ENCODE measurements at regions not wholly inside any gene's neighbourhood (a gene's known extent, or its start where the extent isn't known, plus 50 kb on each side); places are given as distances from the start of the nearest gene placed in this dataset.

- Histone ChIP-seq H3K9me2 (ENCODE audit: insufficient read depth) (no peaks in the 10 kb centered on the region), H3K27ac (no peak overlapping the region), H3F3A (ENCODE audit: insufficient read depth, low read depth) (no peaks in the 10 kb centered on the region), H3K4me1 (replicated peaks; ENCODE audit: insufficient read depth) (no peaks in the 10 kb centered on the region), H3K79me2 (ENCODE audit: low read depth) (no peaks in the 10 kb centered on the region), H2AFZ (no peak overlapping the region), H3K4me2 (no peak overlapping the region), H4K20me1 (ENCODE audit: insufficient read depth) (no peaks in the 10 kb centered on the region), H3K9me3 (ENCODE audit: insufficient read depth, low read depth) (no peaks in the 10 kb centered on the region), H3K27me3 (ENCODE audit: insufficient read depth, low read depth) (peaks cover 7% of the 10 kb centered on the region; the same call in 1 of the 2 replicates), H3K36me3 (ENCODE audit: low read depth) (no peaks in the 10 kb centered on the region), H3K4me3 (no peak overlapping the region)
- ChIA-PET CTCF (interaction anchor here (0.6 kb wide), 1 partner anchor 233 kb away, joined by 3 read pairs; no protein-coding TSS in a partner anchor), POLR2A (ENCODE audit: unreplicated experiment) (no interaction called here)
- TF ChIP-seq EZH2 (IDR thresholded peaks at IDR 0.05; ENCODE audit: low read depth), result no peak
- TF ChIP-seq, protein P1, sequence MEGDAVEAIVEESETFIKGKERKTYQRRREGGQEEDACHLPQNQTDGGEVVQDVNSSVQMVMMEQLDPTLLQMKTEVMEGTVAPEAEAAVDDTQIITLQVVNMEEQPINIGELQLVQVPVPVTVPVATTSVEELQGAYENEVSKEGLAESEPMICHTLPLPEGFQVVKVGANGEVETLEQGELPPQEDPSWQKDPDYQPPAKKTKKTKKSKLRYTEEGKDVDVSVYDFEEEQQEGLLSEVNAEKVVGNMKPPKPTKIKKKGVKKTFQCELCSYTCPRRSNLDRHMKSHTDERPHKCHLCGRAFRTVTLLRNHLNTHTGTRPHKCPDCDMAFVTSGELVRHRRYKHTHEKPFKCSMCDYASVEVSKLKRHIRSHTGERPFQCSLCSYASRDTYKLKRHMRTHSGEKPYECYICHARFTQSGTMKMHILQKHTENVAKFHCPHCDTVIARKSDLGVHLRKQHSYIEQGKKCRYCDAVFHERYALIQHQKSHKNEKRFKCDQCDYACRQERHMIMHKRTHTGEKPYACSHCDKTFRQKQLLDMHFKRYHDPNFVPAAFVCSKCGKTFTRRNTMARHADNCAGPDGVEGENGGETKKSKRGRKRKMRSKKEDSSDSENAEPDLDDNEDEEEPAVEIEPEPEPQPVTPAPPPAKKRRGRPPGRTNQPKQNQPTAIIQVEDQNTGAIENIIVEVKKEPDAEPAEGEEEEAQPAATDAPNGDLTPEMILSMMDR (conservative IDR thresholded peaks at IDR 0.05), result no peak
- BruUV-seq (replicated peaks), result no TSS peak
- intact Hi-C loops (cut with micrococcal nuclease; ENCODE audit: unreplicated experiment), result no loop called here
- DNase-seq, result no peak
These were observed 302.7 kb downstream of the RPS24 start for GRCh38 chr10:78336402-78336791.

GRCh38 chr10:78337016-78337415, 303.4 kb downstream of the RPS24 start:
- POLR2A ChIA-PET (ENCODE audit: unreplicated experiment), result no interaction called here
- no peak overlapping the region for H3K27ac ChIP-seq
- CTCF ChIA-PET, result no interaction called here
- TF ChIP-seq, protein P1 (conservative IDR thresholded peaks at IDR 0.05), result no peak
- no peak for TF ChIP-seq EZH2 (IDR thresholded peaks at IDR 0.05; ENCODE audit: low read depth)
- no peaks in the 10 kb centered on the region for H3K9me3 ChIP-seq (ENCODE audit: insufficient read depth, low read depth)
- H3K27me3 ChIP-seq (ENCODE audit: insufficient read depth, low read depth), result peaks cover 12% of the 10 kb centered on the region; the same call in 1 of the 2 replicates
- H3K9me2 ChIP-seq (ENCODE audit: insufficient read depth), result no peaks in the 10 kb centered on the region
- no peak overlapping the region for H3K4me3 ChIP-seq
- no peaks in the 10 kb centered on the region for H3K79me2 ChIP-seq (ENCODE audit: low read depth)
- BruUV-seq (replicated peaks), result no TSS peak
- DNase-seq, result no peak
- H3F3A ChIP-seq (ENCODE audit: insufficient read depth, low read depth), result no peaks in the 10 kb centered on the region
- intact Hi-C loops (cut with micrococcal nuclease; ENCODE audit: unreplicated experiment), result no loop called here
- no peaks in the 10 kb centered on the region for H4K20me1 ChIP-seq (ENCODE audit: insufficient read depth)
- no peak overlapping the region for H3K4me2 ChIP-seq
- no peak overlapping the region for H2AFZ ChIP-seq
- no peaks in the 10 kb centered on the region for H3K36me3 ChIP-seq (ENCODE audit: low read depth)
- H3K4me1 ChIP-seq (replicated peaks; ENCODE audit: insufficient read depth), result no peaks in the 10 kb centered on the region

DNA sequence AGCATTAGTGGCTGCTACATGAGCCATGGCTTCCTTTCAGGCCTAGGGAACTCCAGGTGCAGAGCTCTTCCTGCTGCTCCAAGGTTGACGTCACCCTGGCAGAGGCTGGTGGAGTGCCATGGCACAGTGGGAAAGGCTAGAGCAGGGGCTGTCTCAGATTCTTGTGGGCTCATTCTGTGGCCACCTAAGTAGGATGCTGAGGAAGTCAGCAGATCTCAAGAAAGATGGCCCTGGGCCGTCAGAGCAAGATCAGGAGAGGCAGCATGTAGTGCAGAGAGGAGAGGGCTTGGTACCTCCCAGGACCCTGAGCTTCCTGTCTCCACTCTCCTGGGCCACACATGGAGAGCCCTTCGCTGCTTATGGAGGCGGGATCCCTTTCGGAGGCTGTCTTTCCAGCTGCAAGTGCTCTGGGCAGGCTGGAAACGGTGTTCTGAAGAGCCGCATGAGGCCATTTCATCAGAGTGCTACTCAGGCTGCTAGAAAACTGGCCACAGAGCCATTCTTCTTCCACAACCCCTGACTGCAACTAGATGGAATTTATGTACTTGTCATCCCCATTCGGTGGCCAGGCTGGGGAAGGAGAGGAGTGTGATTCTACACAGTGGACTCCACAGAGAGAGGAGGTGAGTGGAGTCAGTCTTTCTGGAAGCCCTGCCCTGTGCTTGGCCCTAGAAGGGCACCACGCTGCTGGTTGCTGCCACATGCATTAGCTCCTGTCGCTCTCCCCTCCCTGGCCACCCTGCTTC, 304.2 kb downstream of the RPS24 start:
- no peak overlapping the region for H2AFZ ChIP-seq
- no peak overlapping the region for H3K4me3 ChIP-seq
- H3K27me3 ChIP-seq (ENCODE audit: insufficient read depth, low read depth), result peaks cover 13% of the 10 kb centered on the region; the same call in 1 of the 2 replicates
- H3K9me2 ChIP-seq (ENCODE audit: insufficient read depth), result no peaks in the 10 kb centered on the region
- no peaks in the 10 kb centered on the region for H4K20me1 ChIP-seq (ENCODE audit: insufficient read depth)
- no peaks in the 10 kb centered on the region for H3F3A ChIP-seq (ENCODE audit: insufficient read depth, low read depth)
- no peak overlapping the region for H3K27ac ChIP-seq
- H3K36me3 ChIP-seq (ENCODE audit: low read depth), result no peaks in the 10 kb centered on the region
- no peaks in the 10 kb centered on the region for H3K4me1 ChIP-seq (replicated peaks; ENCODE audit: insufficient read depth)
- no peaks in the 10 kb centered on the region for H3K79me2 ChIP-seq (ENCODE audit: low read depth)
- H3K4me2 ChIP-seq, result no peak overlapping the region
- no peak for DNase-seq
- intact Hi-C loops (cut with micrococcal nuclease; ENCODE audit: unreplicated experiment), result no loop called here
- CTCF ChIA-PET, result no interaction called here
- POLR2A ChIA-PET (ENCODE audit: unreplicated experiment), result no interaction called here
- H3K9me3 ChIP-seq (ENCODE audit: insufficient read depth, low read depth), result no peaks in the 10 kb centered on the region
- BruUV-seq (replicated peaks), result no TSS peak
- TF ChIP-seq, protein P1 (conservative IDR thresholded peaks at IDR 0.05), result no peak
- TF ChIP-seq EZH2 (IDR thresholded peaks at IDR 0.05; ENCODE audit: low read depth), result no peak

Measured in PC-9 (cell line).